Suprapubic skin (tissue), 4 donors: ENCODE measurements at regions not wholly inside any gene's neighbourhood (a gene's known extent, or its start where the extent isn't known, plus 50 kb on each side); places are given as distances from the start of the nearest gene placed in this dataset.

Experiments used
- POLR2A ChIP-seq, 2 donors: fragments of 450-650 bp; IDR thresholded peaks; one replicate each; pipeline ENCODE4 v1.6.1; 2017; ENCODE audit warnings: antibody characterized with exemption in 2 of 2, mild to moderate bottlenecking in 2 of 2, moderate library complexity in 2 of 2
- POLR2AphosphoS5 ChIP-seq, 3 donors: sonication (generic); formaldehyde crosslinking; IDR thresholded peaks; one replicate each; pipeline ENCODE4 v1.6.1; 2017; ENCODE audit warnings: antibody characterized with exemption in 3 of 3
- TF ChIP-seq, protein P1 (sequence below), 2 donors: fragments of 200-600 bp in 1 of 2; fragments of 450-650 bp in 1 of 2; sonication (generic) in 1 of 2; IDR thresholded peaks; one replicate each; pipeline ENCODE4 v1.5.1; 2016 to 2019; ENCODE audit warnings: antibody characterized with exemption in 2 of 2, mild to moderate bottlenecking in 1 of 2, moderate library complexity in 1 of 2

DNA sequence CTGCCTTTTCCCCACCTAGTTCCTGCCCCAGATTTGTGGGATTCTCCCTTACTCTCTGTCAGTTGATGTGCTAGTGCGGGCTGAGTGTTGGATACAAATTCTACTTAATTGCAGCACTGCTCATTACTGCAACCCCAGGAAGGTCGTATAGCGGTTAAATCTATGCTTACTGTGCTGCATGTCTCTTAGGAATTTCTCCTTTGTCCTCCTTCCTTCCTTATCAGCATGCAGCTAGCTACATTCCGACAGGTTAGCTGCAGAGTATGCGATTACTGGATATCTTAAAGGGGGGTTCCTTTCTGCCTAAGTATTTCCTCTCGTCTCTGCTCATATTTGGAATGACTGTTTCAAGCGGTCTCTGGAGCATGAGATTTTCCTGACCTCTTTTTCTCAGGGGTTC, 662.8 kb downstream of the TLL1 start:
- TF ChIP-seq, protein P1, sequence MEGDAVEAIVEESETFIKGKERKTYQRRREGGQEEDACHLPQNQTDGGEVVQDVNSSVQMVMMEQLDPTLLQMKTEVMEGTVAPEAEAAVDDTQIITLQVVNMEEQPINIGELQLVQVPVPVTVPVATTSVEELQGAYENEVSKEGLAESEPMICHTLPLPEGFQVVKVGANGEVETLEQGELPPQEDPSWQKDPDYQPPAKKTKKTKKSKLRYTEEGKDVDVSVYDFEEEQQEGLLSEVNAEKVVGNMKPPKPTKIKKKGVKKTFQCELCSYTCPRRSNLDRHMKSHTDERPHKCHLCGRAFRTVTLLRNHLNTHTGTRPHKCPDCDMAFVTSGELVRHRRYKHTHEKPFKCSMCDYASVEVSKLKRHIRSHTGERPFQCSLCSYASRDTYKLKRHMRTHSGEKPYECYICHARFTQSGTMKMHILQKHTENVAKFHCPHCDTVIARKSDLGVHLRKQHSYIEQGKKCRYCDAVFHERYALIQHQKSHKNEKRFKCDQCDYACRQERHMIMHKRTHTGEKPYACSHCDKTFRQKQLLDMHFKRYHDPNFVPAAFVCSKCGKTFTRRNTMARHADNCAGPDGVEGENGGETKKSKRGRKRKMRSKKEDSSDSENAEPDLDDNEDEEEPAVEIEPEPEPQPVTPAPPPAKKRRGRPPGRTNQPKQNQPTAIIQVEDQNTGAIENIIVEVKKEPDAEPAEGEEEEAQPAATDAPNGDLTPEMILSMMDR (IDR thresholded peaks at IDR 0.05): no peak
- TF ChIP-seq POLR2AphosphoS5 (IDR thresholded peaks at IDR 0.05): no peak
- no peak for TF ChIP-seq POLR2A (IDR thresholded peaks at IDR 0.05)
